H9 (cell line): ENCODE measurements at regions not wholly inside any gene's neighbourhood (a gene's known extent, or its start where the extent isn't known, plus 50 kb on each side); places are given as distances from the start of the nearest gene placed in this dataset.

Source experiments
- DNase-seq: peaks from one replicate; pipeline ENCODE4 v3.0.0-alpha.2; 2017
- H2AFZ ChIP-seq: one replicate; pipeline ENCODE4 v1.6.1; 2013; ENCODE audit warnings: mild to moderate bottlenecking, low read length, control low read depth, moderate library complexity
- H2AK5ac ChIP-seq: 2 replicates; pipeline ENCODE4 v1.6.1; 2013; ENCODE audit warnings: low read length, control low read depth, mixed read lengths; ENCODE audit not compliant: insufficient read length
- H2BK120ac ChIP-seq: one replicate; pipeline ENCODE4 v1.6.1; 2013; ENCODE audit warnings: low read depth, mild to moderate bottlenecking, low read length, control low read depth, inconsistent platforms; ENCODE audit not compliant: poor library complexity, severe bottlenecking
- H2BK12ac ChIP-seq: 2 replicates; pipeline ENCODE4 v1.6.1; 2013; ENCODE audit warnings: low read length, control low read depth, mixed read lengths, low read depth; ENCODE audit not compliant: insufficient read length
- H2BK15ac ChIP-seq: 2 replicates; pipeline ENCODE4 v1.6.1; 2013; ENCODE audit warnings: low read depth, low read length, control low read depth
- H2BK20ac ChIP-seq: one replicate; pipeline ENCODE4 v1.6.1; 2013; ENCODE audit warnings: low read depth, mild to moderate bottlenecking, low read length, control low read depth, inconsistent platforms; ENCODE audit not compliant: poor library complexity, severe bottlenecking
- H2BK5ac ChIP-seq: 2 replicates; pipeline ENCODE4 v1.6.1; 2013; ENCODE audit warnings: low read length, control low read depth, mixed read lengths; ENCODE audit not compliant: insufficient read length
- H3K14ac ChIP-seq: 2 replicates; pipeline ENCODE4 v1.6.1; 2013; ENCODE audit warnings: low read length, control low read depth; ENCODE audit not compliant: insufficient read depth
- H3K18ac ChIP-seq: 2 replicates; pipeline ENCODE4 v1.6.1; 2013; ENCODE audit warnings: low read depth, mild to moderate bottlenecking, mixed read lengths, low read length, control low read depth; ENCODE audit not compliant: insufficient read length
- H3K23ac ChIP-seq: 2 replicates; pipeline ENCODE4 v1.6.1; 2013; ENCODE audit warnings: low read length, control low read depth, mixed read lengths, low read depth; ENCODE audit not compliant: insufficient read length
- H3K23me2 ChIP-seq: 2 replicates; pipeline ENCODE4 v1.6.1; 2013; ENCODE audit warnings: low read depth, mild to moderate bottlenecking, mixed read lengths, low read length, control low read depth; ENCODE audit not compliant: insufficient read length, poor library complexity, severe bottlenecking
- H3K27ac ChIP-seq: 2 replicates; pipeline ENCODE4 v1.5.1; 2013; ENCODE audit warnings: low read length, control low read depth, mixed read lengths, low read depth; ENCODE audit not compliant: insufficient read length
- H3K27me3 ChIP-seq: 2 replicates; pipeline ENCODE4 v1.6.1; 2013; ENCODE audit warnings: low read length, control low read depth, inconsistent platforms; ENCODE audit not compliant: insufficient read depth
- H3K4ac ChIP-seq: 2 replicates; pipeline ENCODE4 v1.6.1; 2013; ENCODE audit warnings: low read depth, mild to moderate bottlenecking, control low read depth, inconsistent platforms, low read length, moderate library complexity
- H3K4me1 ChIP-seq: 2 replicates; pipeline ENCODE4 v1.6.1; 2013; ENCODE audit warnings: low read length, control low read depth, inconsistent platforms; ENCODE audit not compliant: insufficient read depth
- H3K4me2 ChIP-seq: 2 replicates; pipeline ENCODE4 v1.6.1; 2013; ENCODE audit warnings: low read length, control low read depth, mixed read lengths; ENCODE audit not compliant: insufficient read length, insufficient read depth
- H3K56ac ChIP-seq: 2 replicates; pipeline ENCODE4 v1.6.1; 2013; ENCODE audit warnings: low read depth, mild to moderate bottlenecking, mixed read lengths, low read length, control low read depth; ENCODE audit not compliant: insufficient read length
- H3K79me1 ChIP-seq: 2 replicates; pipeline ENCODE4 v1.6.1; 2013; ENCODE audit warnings: low read depth, mild to moderate bottlenecking, moderate library complexity, low read length, control low read depth, inconsistent platforms; ENCODE audit not compliant: insufficient read depth, poor library complexity, severe bottlenecking
- H3K79me2 ChIP-seq: 2 replicates; pipeline ENCODE4 v1.6.1; 2013; ENCODE audit warnings: low read length, control low read depth, inconsistent platforms; ENCODE audit not compliant: insufficient read depth
- H3K9ac ChIP-seq: 2 replicates; pipeline ENCODE4 v1.6.1; 2013; ENCODE audit warnings: low read length, control low read depth, mixed read lengths; ENCODE audit not compliant: insufficient read length; ENCODE audit errors: extremely low read depth
- H3K9me3 ChIP-seq: one replicate; pipeline ENCODE4 v1.6.1; 2013; ENCODE audit warnings: low read depth, low read length, inconsistent platforms; ENCODE audit not compliant: control insufficient read depth
- H3T11ph ChIP-seq: one replicate; pipeline ENCODE4 v1.6.1; 2013; ENCODE audit warnings: mild to moderate bottlenecking, low read length, control low read depth, inconsistent platforms
- H4K20me1 ChIP-seq: one replicate; pipeline ENCODE4 v1.6.1; 2013; ENCODE audit not compliant: control insufficient read depth, insufficient read length, insufficient read depth
- H4K5ac ChIP-seq: 2 replicates; pipeline ENCODE4 v1.6.1; 2013; ENCODE audit warnings: low read depth, mild to moderate bottlenecking, mixed read lengths, low read length, control low read depth; ENCODE audit not compliant: insufficient read length
- H4K8ac ChIP-seq: replicated peaks from 2 replicates; pipeline ENCODE4 v1.6.1; 2013; ENCODE audit warnings: low read length, control low read depth, mixed read lengths, low read depth; ENCODE audit not compliant: insufficient read length
- H4K91ac ChIP-seq: 2 replicates; pipeline ENCODE4 v1.6.1; 2013; ENCODE audit warnings: low read depth, mild to moderate bottlenecking, moderate library complexity, mixed read lengths, low read length, control low read depth; ENCODE audit not compliant: insufficient read length
- H3K27ac Mint-ChIP-seq, 3 experiments: 2 replicates in 2 of 3; 3 replicates in 1 of 3; pipeline ENCODE4 v1.8.0; 2020 to 2021; ENCODE audit warnings: mixed read lengths in 3 of 3, mild to moderate bottlenecking in 1 of 3, moderate library complexity in 1 of 3
- H3K27me3 Mint-ChIP-seq: 2 replicates; pipeline ENCODE4 v1.8.0; 2021; ENCODE audit warnings: low read depth, mild to moderate bottlenecking, moderate library complexity, mixed read lengths
- H3K36me3 Mint-ChIP-seq, 3 experiments: 2 replicates in 2 of 3; 3 replicates in 1 of 3; pipeline ENCODE4 v1.8.0; 2020 to 2021; ENCODE audit warnings: low read depth in 3 of 3, mixed read lengths in 3 of 3; ENCODE audit not compliant: insufficient read depth in 1 of 3
- H3K4me1 Mint-ChIP-seq, 2 experiments: 2 replicates each; pipeline ENCODE4 v1.8.0; 2020; ENCODE audit warnings: mixed read lengths in 2 of 2
- H3K4me3 Mint-ChIP-seq, 2 experiments: 2 replicates in 1 of 2; 3 replicates in 1 of 2; pipeline ENCODE4 v1.8.0; 2020 to 2021; ENCODE audit warnings: mild to moderate bottlenecking in 2 of 2, mixed read lengths in 2 of 2, moderate library complexity in 1 of 2
- H3K9me3 Mint-ChIP-seq, 2 experiments: 2 replicates in 1 of 2; 3 replicates in 1 of 2; pipeline ENCODE4 v1.8.0; 2020; ENCODE audit warnings: mild to moderate bottlenecking in 2 of 2, mixed read lengths in 2 of 2, moderate library complexity in 1 of 2
- CTCF ChIP-seq: fragments of 200-600 bp; sonication (generic); conservative IDR thresholded peaks from 3 replicates; pipeline ENCODE4 v1.8.0; 2021; ENCODE audit warnings: antibody characterized with exemption, mild to moderate bottlenecking
- WGBS: extraction: QIAGEN DNeasy Blood & Tissue Kit; methylation state at CpG from one replicate; pipeline ENCODE4 v1.1.7; 2013; ENCODE audit warnings: missing lambda C conversion rate, low lambda C conversion rate, mixed read lengths; ENCODE audit not compliant: insufficient read length; ENCODE audit errors: extremely low coverage; 5-methylcytosine and 5-hydroxymethylcytosine counted together

DNA sequence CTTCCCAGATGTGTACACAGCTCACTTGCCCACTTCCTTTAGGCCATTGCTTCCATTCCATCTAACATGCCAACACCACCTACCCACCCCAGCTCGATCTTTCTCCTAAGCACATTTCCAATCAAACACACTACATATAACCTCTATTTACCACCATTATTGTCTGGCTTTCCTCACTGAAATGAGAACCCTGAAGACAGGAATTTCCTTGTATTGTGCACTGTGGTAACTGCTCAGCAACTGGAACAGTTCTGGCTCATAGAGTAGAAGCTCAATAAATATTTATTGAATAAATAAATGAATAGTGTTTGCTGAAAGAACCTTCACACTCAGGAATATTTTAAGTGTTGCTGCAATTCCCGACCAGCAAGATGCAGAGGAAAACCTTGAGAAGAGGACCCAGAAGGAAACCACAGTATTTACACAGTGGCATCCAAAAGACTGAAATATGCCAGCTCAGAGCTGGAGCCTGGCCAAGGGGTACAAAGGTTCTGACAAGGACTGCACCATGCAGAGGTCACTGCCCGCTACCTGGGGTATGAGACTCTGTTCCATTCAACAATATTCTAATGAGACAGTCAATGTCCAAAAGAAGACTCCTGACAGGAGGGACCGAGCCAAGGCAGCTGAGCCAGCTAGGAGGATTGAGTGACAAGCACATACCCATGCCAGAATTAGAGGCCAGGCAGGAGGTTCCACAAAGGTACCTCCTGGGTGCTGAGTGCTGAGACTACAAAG, 168.8 kb downstream of the NUP210 start:
- H4K20me1 ChIP-seq = no peaks in the 10 kb centered on the region
- H4K91ac ChIP-seq = no peak overlapping the region
- no peak for TF ChIP-seq CTCF
- no peaks in the 10 kb centered on the region for H3K9me3 ChIP-seq
- no peak overlapping the region for H3K23ac ChIP-seq
- H3K4me1 ChIP-seq = no peaks in the 10 kb centered on the region
- H2AFZ ChIP-seq = no peak overlapping the region
- H2BK12ac ChIP-seq = no peak overlapping the region
- peaks cover 4 to 10% of the 10 kb centered on the region in 2 experiments; a peak in 3 of 4 replicates for H3K4me1 Mint-ChIP-seq
- no peak overlapping the region for H3K4ac ChIP-seq
- no peaks in the 10 kb centered on the region for H3K27me3 Mint-ChIP-seq
- H4K5ac ChIP-seq = no peak overlapping the region
- no peaks in the 10 kb centered on the region for H3K79me1 ChIP-seq
- H3K27ac Mint-ChIP-seq = no peak overlapping the region
- no peak overlapping the region for H2BK15ac ChIP-seq
- H2BK20ac ChIP-seq = no peak overlapping the region
- H3K9ac ChIP-seq = no peak overlapping the region
- H3K36me3 Mint-ChIP-seq = no peaks in the 10 kb centered on the region
- 100% methylated on average over 1 of the region's 4 CpGs for WGBS
- H3K27me3 ChIP-seq = no peaks in the 10 kb centered on the region
- H3K4me3 Mint-ChIP-seq = no peak overlapping the region
- no peak overlapping the region for H3T11ph ChIP-seq
- H3K23me2 ChIP-seq = peaks cover 2% of the 10 kb centered on the region
- H3K27ac ChIP-seq = no peak overlapping the region
- no peak overlapping the region for H2BK5ac ChIP-seq
- H3K4me2 ChIP-seq = no peak overlapping the region
- no peak overlapping the region for H3K56ac ChIP-seq
- DNase-seq = no peak
- no peak overlapping the region for H2AK5ac ChIP-seq
- H3K18ac ChIP-seq = no peak overlapping the region
- H3K9me3 Mint-ChIP-seq = no peaks in the 10 kb centered on the region
- no peaks in the 10 kb centered on the region for H3K79me2 ChIP-seq
- H2BK120ac ChIP-seq = no peak overlapping the region
- H3K14ac ChIP-seq = no peak overlapping the region
- H4K8ac ChIP-seq = no peak overlapping the region
